ENCODE measurements at regions not wholly inside any gene's neighbourhood (a gene's known extent, or its start where the extent isn't known, plus 50 kb on each side); places are given as distances from the start of the nearest gene placed in this dataset.
"Not testable (repeated sequence)": the region's sequence is repeated elsewhere in the genome, so short reads cannot be mapped to it uniquely, and the experiment has no call there.

DNA sequence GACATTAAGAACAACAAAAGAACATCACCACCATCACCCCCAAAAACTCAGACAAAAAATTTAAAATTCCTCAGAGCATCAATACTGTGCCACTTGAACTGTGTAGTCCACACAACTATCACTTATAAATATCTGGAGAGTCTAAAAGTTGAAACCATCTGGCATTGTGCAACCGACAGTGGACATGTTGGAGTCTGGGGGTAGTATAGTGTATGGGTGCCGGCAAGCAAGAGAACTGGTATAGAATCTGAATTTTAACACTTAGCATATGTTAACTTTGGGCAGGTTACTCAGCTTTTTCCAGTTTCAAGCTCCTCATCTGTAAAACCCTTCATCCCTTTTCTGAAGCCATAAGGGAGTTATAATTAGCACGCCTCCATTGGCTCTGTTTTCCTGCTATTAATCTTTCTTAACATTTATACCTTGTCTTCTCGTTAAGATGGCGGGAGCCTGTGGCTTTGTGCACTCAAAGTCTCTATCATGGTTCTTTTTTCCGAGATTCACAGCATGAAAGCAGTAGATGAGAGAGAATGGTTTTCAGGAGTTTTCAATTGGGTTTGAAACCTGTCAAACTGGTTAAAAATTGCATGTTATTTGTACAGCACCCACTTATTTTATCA, 255.7 kb upstream of the TBL1XR1 start:
- no peak overlapping the region for H3K4me3 ChIP-seq (ENCODE audit: low read depth, low read length)
- TF ChIP-seq MYC (IDR thresholded peaks at IDR 0.05; ENCODE audit: low read depth, low read length) (no peak), POLR2A (IDR thresholded peaks at IDR 0.05; ENCODE audit: extremely low read depth, insufficient read length) (no peak)
- TF ChIP-seq, protein P1, sequence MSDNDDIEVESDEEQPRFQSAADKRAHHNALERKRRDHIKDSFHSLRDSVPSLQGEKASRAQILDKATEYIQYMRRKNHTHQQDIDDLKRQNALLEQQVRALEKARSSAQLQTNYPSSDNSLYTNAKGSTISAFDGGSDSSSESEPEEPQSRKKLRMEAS (IDR thresholded peaks at IDR 0.05; ENCODE audit: low read depth, low read length), result no peak
- TF ChIP-seq, protein P2, sequence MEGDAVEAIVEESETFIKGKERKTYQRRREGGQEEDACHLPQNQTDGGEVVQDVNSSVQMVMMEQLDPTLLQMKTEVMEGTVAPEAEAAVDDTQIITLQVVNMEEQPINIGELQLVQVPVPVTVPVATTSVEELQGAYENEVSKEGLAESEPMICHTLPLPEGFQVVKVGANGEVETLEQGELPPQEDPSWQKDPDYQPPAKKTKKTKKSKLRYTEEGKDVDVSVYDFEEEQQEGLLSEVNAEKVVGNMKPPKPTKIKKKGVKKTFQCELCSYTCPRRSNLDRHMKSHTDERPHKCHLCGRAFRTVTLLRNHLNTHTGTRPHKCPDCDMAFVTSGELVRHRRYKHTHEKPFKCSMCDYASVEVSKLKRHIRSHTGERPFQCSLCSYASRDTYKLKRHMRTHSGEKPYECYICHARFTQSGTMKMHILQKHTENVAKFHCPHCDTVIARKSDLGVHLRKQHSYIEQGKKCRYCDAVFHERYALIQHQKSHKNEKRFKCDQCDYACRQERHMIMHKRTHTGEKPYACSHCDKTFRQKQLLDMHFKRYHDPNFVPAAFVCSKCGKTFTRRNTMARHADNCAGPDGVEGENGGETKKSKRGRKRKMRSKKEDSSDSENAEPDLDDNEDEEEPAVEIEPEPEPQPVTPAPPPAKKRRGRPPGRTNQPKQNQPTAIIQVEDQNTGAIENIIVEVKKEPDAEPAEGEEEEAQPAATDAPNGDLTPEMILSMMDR (IDR thresholded peaks at IDR 0.05; ENCODE audit: low read depth, low read length), result no peak
- DNase-seq (ENCODE audit: low read depth), result no peak

DNA sequence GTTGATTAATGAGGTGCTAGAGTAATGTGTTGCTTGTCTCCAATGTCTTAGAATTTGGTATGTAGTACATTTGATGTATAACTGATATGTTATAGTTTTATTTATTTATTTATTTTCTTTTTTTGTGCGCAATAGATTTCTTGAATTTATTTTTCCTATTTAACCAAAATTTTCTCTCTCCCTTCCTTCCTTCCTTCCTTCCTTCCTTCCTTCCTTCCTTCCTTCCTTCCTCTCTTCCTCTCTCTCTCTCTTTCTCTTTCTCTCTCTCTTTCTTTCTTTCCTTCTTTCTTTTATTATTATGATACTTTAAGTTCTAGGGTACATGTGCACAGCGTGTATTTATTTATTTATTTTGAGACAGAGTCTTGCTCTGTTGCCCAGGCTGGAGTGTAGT, 256.2 kb upstream of the TBL1XR1 start:
- TF ChIP-seq POLR2A (IDR thresholded peaks at IDR 0.05; ENCODE audit: extremely low read depth, insufficient read length) (no peak), MYC (IDR thresholded peaks at IDR 0.05; ENCODE audit: low read depth, low read length) (no peak)
- TF ChIP-seq, protein P1 (IDR thresholded peaks at IDR 0.05; ENCODE audit: low read depth, low read length), result no peak
- TF ChIP-seq, protein P2 (IDR thresholded peaks at IDR 0.05; ENCODE audit: low read depth, low read length), result no peak
- DNase-seq (ENCODE audit: low read depth), result no peak
- no peak overlapping the region for H3K4me3 ChIP-seq (ENCODE audit: low read depth, low read length)

DNA sequence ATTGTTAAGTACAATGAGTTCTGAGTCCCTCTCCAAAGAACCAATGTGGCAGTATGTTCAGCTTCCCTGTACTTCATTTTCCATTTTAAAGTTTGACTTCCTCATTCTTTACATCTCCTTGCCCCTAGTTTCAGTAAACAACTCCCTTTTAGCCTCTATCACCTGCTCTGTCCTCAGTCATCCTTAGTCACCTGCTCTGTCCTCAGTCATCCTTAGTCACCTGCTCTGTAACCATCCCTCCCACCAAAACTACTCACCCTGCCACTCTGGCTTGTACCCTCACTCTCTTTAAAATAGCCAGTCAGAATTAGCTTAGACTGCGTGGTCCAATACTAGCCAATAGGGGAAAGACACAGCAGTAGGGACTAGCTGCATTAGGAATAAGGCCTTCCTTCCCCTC, 259.9 kb upstream of the TBL1XR1 start:
- H3K4me3 ChIP-seq (ENCODE audit: low read depth, low read length); DNase-seq (ENCODE audit: low read depth): not testable (repeated sequence)

DNA sequence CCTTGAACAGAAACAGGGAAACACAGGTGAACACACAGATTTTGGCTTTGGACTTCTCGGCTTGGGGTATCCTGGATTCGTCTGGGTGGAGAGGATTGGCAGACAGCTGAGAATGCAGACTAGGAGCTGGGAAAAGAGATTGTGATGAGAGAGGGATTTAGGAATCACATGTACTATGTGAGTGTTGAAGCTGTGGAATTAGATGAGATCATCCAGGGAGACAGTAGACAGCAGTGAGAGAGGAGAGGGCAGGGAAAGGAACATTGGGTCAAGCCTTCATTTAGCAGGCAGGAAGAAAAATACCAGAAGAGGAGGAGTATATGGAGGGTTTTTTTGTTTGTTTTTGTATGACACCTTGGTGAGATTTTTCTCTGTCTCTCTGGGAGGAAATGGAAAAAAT, 262.1 kb upstream of the TBL1XR1 start:
- no peak overlapping the region for H3K4me3 ChIP-seq (ENCODE audit: low read depth, low read length)
- DNase-seq (ENCODE audit: low read depth), result no peak
- TF ChIP-seq, protein P1 (IDR thresholded peaks at IDR 0.05; ENCODE audit: low read depth, low read length), result no peak
- no peak for TF ChIP-seq POLR2A (IDR thresholded peaks at IDR 0.05; ENCODE audit: extremely low read depth, insufficient read length)
- TF ChIP-seq, protein P2 (IDR thresholded peaks at IDR 0.05; ENCODE audit: low read depth, low read length), result no peak
- TF ChIP-seq MYC (IDR thresholded peaks at IDR 0.05; ENCODE audit: low read depth, low read length), result no peak

DNA sequence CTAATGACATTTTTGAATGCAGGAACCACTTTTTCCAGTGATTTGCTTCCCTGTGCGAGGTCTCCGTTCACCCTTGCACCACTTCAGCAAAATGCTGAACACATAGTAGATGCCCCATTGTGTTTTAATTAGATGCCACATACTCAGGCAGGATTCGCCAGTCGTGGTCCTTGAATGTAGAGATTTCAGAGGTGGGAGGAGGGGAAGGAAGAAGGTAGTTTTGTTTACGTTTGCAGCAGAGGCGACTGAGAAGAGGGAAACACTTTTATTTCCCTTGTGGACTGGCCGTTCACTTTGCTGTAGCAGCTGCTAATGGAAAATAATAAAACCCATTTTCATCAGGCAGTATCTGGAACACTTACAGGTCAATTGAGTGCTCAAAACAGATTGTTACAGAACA, 262.8 kb upstream of the TBL1XR1 start:
- no peak for TF ChIP-seq POLR2A (IDR thresholded peaks at IDR 0.05; ENCODE audit: extremely low read depth, insufficient read length)
- TF ChIP-seq, protein P2 (IDR thresholded peaks at IDR 0.05; ENCODE audit: low read depth, low read length), result no peak
- TF ChIP-seq, protein P1 (IDR thresholded peaks at IDR 0.05; ENCODE audit: low read depth, low read length), result no peak
- H3K4me3 ChIP-seq (ENCODE audit: low read depth, low read length), result no peak overlapping the region
- DNase-seq (ENCODE audit: low read depth), result no peak

DNA sequence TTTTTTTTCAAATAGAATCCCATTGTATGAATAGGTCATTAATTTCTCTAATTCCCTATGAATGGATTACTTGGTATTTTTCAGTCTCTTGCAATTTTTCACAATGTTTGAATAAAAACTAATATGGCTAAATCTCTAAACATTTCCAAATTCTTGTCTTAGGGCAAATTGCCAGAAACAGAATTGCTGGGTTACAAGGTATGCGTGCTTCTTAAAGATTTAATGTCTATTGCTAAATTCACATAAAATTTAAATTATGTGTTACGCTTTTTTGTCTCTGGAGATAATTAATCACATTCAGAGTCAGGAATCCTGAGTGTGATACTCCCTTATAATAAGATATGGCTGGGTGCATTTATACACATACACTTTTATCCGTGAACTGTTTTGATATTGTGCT, 264.5 kb upstream of the TBL1XR1 start:
- TF ChIP-seq, protein P2 (IDR thresholded peaks at IDR 0.05; ENCODE audit: low read depth, low read length), result no peak
- TF ChIP-seq POLR2A (IDR thresholded peaks at IDR 0.05; ENCODE audit: extremely low read depth, insufficient read length) (no peak), MYC (IDR thresholded peaks at IDR 0.05; ENCODE audit: low read depth, low read length) (no peak)
- TF ChIP-seq, protein P1 (IDR thresholded peaks at IDR 0.05; ENCODE audit: low read depth, low read length), result no peak
- H3K4me3 ChIP-seq (ENCODE audit: low read depth, low read length), result no peak overlapping the region
- DNase-seq (ENCODE audit: low read depth), result no peak

DNA sequence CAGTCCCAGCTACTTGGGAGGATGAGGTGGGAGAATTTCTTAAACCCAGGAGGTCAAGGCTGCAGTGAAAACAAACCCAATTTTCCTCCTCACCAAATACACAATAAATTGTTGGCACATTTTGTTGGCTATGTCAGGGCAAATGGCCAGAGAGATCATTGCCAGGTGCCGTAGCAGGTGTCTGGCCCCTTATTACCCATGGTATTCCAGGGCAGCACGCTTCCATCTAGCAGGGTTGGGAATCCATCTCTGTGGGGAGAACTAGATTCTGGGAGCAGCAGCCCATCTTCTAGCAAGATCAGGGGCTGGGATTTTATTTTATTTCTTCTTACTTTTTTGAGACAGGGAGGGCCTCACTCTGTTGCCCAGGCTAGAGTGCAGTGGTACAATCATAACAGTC, 266.1 kb upstream of the TBL1XR1 start:
- not testable (repeated sequence) for H3K4me3 ChIP-seq (ENCODE audit: low read depth, low read length); DNase-seq (ENCODE audit: low read depth)
